Pons (tissue), 1 donor: ENCODE measurements at regions not wholly inside any gene's neighbourhood (a gene's known extent, or its start where the extent isn't known, plus 50 kb on each side); places are given as distances from the start of the nearest gene placed in this dataset.

Experiments
- DNase-seq: peaks from one replicate; pipeline ENCODE4 v3.0.0-alpha.2; 2016; ENCODE audit warnings: low spot score

- DNase-seq, result no peak
These were observed 89.3 kb upstream of the NKX1-1 start for GRCh38 chr4:1495416-1496115.

DNA sequence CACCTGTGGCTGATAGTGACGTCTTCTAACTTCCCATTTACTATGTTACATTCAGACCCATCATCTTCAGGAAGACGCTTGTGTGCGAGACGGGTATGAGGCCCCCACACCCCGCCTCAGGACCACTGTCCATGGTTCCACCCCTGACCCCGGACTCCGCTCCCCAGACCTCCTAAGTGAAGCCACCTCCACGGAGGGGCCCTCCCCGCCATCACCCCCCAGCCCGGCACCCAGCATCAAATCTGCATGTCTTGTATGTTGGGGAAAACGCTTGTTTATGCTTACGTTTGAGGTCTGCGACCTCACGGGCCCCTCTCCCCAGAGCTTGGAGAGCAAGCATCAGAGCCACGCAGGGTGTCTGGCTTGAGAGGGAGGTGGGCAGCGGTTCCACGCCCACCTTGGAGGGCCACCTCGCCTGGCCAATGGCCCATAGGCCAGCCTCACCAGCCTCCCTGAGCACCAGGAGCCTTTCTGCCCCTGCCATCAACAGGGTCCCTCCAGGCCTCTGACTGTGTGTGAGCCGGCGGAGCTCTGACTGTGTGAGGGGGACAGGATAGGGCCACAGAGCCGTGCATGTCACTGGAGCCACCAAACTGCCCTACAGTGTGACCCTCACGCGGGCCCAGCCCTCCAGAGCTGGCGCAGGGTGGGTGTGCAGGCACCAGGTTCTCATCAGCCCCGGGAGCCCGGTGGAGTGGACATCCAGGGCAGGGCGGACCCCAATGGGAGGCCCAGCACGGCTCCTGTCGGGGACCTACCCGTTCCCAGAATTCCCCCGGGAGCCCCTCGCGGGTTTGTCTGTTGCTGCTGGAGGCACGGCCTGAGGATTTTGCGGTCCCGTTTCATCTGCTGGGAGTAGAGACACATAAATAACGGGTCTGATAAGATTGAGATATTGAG, 88.4 kb upstream of the NKX1-1 start:
- no peak for DNase-seq

DNA sequence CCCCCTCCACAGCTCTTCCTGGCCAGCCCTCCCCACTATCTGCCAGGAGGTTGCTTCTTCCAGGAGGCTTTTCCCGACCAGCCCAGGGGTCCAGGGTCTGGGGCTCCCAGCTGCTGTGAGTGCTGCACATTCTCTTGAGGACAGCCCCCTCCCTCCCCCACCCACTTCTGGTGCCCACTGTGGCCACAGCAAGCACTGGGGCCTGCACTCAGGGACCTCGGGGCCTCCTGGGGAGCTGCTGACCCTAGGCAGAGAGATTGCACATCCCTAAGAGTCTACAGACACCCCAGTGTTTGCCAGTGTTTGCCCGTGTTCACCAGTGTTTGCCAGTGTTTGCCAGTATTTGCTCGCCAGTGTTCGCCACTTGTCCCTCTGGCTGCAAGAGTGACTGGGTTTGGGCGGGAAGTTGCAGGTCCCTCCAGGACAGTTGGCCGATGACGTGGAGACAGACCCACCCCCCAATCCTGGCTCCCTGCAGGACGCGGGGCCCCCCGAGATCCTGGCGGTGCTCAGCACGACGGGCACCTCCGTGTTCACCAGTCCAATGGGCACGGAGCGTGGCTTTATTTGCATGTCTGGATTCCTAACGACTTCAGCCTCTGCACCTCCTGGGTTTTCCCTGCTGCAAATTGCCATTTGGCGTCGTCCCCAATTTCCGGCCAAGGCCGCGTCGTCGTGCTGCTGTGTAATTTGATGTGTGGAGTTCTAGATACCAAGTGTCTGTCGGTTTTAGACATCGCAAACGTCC, 87.5 kb upstream of the NKX1-1 start:
- no peak for DNase-seq

DNA sequence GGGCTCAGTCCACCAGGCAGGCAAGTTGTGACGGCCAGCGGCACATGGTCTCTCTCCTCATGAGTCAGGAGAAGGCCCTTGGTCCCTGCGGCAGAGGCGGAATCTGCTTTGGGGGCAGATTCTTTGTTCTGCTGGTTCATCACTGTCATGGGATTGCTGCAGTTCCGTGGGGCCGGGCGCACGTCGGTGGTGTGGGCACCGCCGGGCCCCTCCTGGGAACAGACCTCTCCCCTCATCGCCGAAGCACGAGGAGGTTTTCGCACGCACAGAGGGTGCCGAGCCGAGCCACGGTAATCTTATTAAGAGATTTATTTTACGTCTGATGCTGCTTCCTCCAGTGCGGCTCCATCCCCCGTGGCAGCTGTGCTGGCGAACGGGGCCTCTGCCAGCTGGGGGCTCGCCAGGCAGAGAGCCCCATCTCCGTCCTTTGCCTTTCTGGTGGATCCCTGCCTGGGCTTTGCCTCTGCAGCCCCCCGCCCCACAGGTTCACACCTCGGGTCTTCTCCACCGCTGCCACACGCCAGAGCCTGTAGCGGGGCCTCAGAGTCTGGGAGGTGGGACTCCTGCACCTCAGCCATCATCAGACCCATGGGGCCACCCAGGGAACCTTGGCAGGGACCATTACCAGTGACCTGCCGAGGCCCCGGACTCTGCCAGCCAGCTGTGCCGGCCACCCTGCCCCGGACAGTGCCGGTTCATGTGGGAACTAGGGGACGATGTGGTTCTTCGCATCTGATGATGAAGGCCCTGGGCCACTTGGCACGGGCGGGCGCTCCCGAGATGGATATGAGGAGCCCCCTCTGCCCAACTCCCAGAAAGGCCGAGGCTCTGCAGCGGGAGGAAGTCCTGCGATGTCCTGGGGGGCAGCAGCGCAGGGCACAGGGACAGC, 86.7 kb upstream of the NKX1-1 start:
- DNase-seq, result no peak

- DNase-seq, result no peak
These were observed 85.9 kb upstream of the NKX1-1 start for GRCh38 chr4:1492142-1492457.

- DNase-seq, result no peak
These were observed 85.3 kb upstream of the NKX1-1 start for GRCh38 chr4:1491328-1492141.

DNA sequence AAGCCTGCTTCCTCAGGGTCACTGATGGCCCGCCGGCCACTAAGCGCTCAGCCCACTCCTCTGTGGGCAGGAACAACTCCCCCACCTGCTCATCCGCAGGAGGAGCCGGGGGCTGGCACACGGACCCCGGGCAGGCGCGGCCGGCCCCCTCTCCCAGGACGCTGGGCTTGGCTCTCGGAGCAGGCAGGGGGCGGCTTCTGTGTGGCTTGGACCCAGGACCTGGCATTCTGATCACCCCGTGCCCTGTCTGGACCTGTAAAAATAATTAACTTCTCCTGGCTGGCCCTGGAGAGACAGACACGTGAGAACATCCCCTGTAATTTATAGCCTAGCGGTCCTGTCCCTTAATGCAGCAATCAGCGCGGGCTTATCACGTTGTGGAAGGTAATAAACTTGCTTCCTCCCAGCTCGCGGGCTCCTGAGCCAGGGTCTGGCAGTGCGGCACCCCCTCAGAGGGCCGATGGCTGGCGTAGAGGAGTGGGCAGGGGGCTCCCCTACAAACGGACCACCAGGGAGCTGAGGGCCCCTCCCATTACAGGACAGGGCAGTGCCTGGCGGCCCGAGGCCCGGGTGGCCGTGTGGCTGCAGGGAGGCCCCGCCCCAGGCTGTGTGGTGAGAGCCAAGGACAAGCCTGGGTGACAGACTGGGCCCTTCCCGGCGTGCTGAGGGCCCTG, 84.5 kb upstream of the NKX1-1 start:
- no peak for DNase-seq

- no peak for DNase-seq
These were observed 83.9 kb upstream of the NKX1-1 start for GRCh38 chr4:1490011-1490653.

GRCh38 chr4:1489639-1489995, 83.4 kb upstream of the NKX1-1 start:
- DNase-seq, result no peak

DNA sequence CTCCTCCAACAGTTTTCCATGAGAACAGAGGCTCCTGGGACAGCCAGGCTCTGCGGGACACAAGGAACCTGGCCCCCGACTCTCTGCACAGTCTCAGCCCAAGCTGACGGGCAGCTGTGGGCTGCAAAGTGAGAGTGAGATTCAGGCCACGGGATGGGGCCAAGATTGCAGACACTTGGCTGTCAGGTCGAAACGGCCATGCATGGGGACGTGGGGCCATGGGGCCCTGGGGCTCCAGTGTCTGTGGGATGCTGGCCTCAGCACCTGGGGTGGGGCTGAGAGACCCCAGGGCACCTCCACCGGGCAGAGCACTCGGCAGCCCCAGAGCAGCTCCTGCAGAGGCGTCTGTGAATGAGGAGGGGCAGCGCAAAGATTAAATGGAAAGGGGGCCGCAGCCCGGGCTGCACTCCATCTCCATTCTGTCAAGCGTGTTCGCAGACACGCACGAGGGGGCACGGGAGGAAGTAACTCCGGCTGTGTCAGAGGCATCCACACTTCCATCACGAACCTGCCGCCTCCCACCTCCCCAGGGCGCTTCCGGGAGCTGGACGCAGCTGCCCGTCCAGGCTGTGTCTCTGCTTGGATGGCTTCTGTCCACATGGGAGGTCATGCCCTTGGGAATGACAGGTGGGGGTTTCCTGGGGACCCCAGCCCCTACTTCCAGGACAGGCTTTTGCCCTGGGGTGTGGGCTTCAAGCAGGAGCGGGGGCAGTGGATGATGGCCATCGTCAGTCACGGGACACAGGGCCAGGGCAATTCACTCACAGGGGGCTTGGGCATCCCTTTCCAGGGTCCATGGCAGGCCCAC, 82.8 kb upstream of the NKX1-1 start:
- DNase-seq, result no peak

DNA sequence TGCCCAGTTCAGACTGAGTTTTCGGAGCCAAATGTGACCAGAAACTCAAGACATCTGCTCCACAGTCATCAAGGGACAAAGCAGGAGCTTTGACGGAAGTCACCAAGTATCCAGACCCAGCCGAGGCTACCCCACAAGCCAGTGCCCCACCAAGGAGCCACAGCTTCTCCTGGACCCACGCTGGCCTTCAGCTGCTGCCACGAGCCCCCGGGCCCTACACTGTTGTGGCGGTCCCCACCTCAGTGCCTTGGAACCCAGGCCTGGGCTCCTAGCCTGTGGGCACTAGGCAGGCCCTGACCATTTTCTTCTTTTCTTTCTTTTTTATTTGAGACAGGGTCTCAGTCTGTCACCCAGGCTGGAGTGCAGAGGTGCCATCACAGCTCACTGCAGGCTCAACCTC, 82.1 kb upstream of the NKX1-1 start:
- DNase-seq, result no peak

DNA sequence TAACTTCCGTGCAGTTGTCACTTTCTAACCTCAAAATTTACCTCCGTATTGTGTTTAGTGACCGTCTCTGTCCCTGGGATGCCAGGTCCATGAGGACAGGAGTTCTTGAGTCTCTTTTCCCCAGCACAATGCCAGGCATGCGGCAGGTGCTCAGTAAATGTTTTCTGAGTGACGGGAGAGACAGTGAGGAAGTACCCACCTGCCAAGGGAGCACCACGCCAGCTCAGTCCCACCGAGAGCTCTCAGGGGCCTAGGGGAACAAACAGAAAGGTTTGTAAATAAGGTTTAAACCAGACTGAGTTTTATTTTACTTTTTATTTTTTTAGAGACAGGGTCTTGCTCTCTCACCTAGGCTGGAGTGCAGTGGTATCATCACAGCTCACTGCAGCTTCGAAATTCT, 81.5 kb upstream of the NKX1-1 start:
- no peak for DNase-seq

GRCh38 chr4:1487106-1487505, 80.9 kb upstream of the NKX1-1 start:
- no peak for DNase-seq

DNA sequence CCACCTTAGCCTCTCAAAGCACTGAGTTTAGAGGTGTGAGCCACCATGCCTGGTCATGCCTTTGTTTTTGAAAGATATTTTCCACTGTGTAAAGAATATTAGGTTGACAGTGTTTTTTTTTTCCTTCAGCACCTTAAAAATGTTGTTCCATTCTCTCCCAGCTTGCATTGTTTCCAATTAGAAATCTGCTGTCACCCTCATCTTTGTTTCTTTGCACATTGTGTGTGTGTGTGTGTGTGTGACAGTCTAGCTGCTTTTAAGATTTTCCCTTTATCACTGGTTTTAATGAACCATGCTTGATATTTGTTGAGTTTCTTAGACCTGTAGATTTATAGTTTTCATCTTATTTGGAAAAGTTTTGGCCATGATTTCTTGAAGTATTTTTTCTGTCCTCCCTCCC, 79.0 kb upstream of the NKX1-1 start:
- DNase-seq, result no peak

DNA sequence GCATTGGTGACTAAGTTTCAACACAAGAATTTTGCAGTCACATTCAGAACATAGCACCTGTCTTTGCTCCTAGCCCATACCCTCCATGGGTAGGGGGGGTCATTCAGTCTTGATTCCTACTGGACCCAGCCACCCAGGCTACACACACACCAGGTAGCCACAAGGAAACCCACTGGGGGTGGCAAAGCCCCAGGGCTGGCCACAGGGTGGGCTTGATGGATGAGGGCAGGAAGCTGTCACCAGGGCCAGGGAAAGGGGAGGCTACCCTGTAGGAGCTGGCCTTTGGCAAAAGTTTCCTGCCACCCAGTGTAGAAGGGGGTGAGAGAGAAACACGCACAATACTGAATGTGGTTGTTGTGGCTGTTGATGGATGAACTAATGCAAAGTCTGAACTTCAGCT, 74.5 kb upstream of the NKX1-1 start:
- no peak for DNase-seq

DNA sequence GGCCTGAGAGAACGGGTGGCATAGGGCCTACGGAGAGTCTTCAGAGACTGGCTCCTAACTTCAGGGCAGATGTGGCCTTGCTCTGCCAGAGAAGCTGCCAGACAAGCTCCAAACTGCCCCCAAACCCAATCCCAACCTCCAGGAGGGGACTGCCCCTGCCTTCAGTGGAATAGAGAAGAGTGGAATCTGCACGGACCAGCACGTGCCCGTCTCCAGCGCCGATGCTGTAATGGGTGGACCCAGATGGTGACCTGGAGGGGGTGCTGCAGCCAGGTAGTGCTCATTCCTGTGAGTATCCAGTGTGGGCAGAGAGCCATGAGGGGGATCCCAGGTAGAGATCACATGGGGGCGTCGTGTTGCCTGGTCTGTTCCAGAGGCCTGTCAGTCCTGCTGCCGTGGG, 73.2 kb upstream of the NKX1-1 start:
- DNase-seq, result no peak

GRCh38 chr4:1478766-1479355, 72.6 kb upstream of the NKX1-1 start:
- DNase-seq, result no peak

GRCh38 chr4:1477045-1477840, 71.0 kb upstream of the NKX1-1 start:
- DNase-seq, result no peak
